ENCODE measurements at regions not wholly inside any gene's neighbourhood (a gene's known extent, or its start where the extent isn't known, plus 50 kb on each side); places are given as distances from the start of the nearest gene placed in this dataset.

DNA sequence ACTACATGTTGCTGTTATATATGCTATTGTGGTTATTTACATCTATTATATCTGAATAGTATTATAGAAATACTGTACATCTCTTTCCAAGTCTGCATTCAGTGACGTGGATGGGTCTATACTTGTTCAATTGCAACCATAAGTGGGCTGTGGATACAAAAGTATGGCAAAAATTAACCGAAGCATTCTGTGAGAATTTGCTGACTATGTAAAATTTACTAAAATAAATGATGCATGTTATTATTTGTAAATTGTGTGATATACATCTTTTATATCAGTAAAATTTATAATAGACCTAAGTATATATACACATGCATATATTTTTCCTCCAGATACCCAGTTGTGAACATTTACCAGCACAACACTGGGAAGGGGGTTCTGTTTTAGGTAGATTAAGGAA is 215.1 kb downstream of the NECTIN3 start:
- TF ChIP-seq, protein P1, sequence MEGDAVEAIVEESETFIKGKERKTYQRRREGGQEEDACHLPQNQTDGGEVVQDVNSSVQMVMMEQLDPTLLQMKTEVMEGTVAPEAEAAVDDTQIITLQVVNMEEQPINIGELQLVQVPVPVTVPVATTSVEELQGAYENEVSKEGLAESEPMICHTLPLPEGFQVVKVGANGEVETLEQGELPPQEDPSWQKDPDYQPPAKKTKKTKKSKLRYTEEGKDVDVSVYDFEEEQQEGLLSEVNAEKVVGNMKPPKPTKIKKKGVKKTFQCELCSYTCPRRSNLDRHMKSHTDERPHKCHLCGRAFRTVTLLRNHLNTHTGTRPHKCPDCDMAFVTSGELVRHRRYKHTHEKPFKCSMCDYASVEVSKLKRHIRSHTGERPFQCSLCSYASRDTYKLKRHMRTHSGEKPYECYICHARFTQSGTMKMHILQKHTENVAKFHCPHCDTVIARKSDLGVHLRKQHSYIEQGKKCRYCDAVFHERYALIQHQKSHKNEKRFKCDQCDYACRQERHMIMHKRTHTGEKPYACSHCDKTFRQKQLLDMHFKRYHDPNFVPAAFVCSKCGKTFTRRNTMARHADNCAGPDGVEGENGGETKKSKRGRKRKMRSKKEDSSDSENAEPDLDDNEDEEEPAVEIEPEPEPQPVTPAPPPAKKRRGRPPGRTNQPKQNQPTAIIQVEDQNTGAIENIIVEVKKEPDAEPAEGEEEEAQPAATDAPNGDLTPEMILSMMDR (IDR thresholded peaks at IDR 0.05; ENCODE audit: low read length) = no peak
- TF ChIP-seq EZH2 (IDR thresholded peaks at IDR 0.05; ENCODE audit: borderline replicate concordance, low read length) = no peak
